Stimulated activated CD8-positive, alpha-beta memory T cell treated with anti-CD3 and anti-CD28 coated beads, Interleukin-2, amount 100 ng/mL, for 48 hours (primary cell): ENCODE measurements at regions not wholly inside any gene's neighbourhood (a gene's known extent, or its start where the extent isn't known, plus 50 kb on each side); places are given as distances from the start of the nearest gene placed in this dataset.

ENCODE experiments used
- DNase-seq, 2 donors: peaks; one replicate each; pipeline ENCODE4 v3.0.0-alpha.2; 2020; ENCODE audit warnings: low read depth in 2 of 2

DNA sequence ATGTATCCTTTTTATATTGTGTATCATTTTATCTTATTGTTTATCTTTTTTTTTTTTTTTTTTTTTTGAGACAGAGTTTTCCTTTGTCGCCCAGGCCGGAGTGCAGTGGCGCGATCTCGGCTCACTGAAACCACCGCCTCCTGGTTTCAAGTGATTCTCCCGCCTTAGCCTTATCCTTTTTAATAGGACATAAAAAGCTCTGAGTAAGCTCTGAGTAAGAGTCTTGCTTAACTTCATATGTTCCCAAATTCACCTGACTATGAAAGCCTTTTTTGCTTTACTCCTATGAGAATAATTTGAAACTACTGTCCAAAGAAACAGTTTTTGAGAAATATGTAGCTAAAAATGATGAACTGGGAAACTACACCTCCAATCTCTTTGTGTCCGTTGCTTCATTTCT is 525.5 kb downstream of the IRS1 start:
- DNase-seq = no peak

DNA sequence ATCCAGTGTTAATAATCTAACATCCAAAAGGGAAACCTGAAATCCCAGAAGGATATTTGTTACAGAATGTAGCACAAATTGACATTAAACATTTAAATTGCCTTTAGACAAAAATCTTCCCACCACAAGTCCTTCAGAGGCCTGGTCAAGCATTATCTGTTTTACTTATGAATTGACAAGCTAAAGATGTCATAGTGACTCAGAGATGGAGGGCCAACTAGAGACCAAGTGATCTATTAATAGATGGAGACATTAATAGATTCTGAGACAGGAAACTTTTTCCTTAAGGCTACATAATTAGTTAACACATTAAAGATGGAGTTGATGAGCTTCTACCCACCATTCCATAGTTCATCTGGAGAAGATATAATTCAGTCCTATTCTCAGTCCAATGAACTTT is 526.2 kb downstream of the IRS1 start:
- no peak for DNase-seq

DNA sequence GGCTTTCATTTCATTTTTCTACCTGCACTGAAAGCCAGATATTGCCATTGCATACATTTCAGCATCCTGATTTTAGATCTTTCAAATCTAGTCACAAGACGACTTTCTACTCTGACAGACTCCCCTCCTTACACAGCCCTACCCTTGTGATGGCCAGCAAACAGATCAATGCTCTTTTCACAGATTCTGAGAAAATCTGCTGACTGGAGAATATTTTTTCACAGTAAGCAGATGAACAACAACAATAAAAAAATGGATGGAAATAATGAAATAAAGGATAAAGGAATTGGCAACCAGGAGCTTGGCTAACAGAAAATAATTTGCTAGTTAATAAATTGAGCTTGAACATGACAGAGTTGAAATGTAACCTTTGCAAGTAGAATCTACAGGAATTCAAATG is 527.2 kb downstream of the IRS1 start:
- DNase-seq = no peak

DNA sequence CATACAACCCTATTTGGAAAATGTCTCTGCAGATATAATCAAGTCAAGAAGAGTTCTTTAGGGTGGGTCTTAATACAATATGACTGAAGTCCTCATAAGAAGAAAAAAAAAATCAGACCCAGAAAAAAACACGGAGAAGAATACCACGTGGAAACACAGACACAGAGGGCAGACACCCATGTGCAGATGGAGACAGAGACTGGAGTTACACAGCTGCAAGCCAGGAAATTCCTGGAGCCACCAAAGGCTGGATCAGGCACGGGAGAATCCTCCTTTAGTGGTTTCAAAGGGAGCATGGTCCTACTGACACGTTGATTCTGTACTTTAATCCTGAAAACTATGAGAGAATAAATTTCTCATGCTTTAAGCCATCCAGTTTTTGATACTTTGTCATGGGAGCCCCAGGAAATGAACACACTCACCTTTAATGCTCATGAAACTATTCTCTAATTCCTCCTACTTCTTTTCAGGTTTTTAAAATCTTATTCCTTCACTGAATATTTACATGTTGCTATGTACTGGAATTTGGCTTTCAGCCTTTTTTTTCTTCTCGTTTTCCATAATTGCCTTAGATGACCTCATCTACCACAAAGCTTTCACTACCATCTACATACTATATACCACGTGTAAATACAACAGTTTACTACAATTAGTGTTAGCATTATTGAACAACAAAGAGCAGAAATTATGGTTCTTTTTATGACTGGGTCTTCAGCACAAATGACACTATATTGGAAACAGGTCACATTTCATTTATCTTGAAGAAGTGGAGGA is 529.1 kb downstream of the IRS1 start:
- no peak for DNase-seq

DNA sequence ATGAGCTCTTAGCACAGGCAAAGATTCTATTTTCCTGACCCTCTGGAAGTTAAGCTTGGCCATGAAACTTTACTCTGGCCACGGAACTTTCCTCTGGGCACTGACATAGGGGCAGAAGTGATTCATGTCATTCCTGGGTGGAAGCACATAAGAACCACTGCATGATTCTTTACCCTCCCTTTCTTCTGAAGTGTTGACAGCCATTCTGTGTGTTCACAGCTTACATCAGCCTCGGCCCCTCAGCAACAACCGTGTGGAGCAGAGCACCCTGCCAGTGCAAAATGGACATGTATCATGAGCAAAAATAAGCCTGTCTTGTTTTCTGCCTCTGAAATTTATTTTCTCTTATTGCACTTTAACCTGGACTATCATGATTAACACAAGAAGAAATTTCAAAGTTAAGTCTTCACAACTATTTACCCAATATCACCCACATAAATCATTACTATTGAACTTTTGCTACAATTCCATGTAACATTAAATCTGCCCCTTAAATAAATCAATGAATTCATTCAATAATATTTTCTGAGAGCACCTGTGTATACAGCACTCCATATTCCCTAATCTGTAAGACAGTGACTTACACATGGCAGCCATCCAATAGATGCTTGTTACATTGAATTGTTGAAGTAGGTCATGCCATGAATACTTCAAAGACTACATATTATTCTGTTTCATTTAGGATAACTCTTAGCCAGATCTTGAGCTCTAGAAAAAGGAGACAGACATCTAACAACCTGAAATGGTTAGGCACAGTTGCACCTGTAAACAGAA is 531.9 kb downstream of the IRS1 start:
- no peak for DNase-seq

DNA sequence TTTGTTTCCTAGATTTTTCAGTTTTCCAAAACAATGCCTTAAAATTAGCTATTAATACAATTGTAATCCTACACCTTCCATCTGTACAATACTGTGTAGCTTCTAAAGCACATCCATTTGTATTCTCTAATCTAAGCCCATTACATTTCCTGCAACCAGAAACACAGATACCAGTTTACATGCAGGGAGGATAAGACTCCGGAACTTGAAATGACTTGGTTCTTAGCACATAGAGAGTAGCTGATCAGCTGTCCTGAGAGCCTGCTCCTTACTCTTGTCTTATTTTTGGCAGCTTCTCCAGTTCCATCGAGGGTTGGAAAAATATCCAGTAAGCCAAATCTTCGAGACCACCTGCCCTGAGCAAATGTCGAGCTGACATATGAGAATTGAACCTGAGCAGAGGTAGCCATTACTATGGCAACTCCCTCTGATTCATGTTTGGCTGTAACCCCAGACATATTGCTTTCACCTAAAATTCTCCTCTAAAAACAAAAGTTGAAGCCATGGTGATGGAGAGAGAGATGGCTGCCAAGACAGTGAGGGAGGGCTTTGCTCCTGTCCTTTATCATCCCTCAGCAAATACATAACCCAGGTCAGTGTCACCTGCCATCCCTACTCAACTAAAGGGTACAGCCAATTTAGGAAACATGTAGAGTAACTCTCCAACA is 542.8 kb downstream of the IRS1 start:
- DNase-seq = no peak

DNA sequence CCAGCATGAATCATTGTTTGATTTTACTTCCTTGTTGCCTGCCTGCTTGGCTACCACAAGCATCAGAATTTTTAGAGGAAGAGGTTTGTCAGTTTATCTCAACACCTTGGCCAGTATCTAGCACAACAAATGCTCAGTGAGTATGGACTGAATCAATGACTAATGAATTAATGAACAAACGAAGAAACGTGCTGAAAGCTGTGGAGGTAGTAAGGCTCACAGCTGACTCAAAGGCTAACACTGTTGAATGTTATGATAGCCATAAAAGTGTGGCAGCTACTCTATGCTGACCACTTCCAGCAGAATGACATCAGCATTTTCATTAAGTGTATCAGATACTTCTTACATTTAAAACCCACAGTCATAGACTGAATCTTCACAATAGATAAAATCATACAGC is 543.4 kb downstream of the IRS1 start:
- DNase-seq = no peak

DNA sequence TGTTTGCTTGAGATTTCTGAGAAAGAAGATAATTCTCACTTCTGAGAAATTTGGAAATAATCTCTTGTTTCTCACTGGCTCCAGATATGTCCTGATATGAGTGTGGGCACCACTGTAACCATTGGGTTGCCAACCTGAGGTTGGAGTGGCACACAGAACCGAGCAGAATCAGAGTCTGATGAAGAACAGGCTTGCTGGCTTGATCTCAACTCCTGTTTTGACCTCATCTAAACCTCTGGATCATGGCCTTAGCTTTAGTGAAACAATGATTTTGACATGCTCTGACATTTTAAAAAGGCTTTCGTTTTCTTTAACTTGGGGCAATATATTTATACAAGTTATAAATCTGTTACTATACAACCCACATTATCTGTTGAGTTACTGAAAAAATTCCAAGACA is 548.0 kb downstream of the IRS1 start:
- no peak for DNase-seq

DNA sequence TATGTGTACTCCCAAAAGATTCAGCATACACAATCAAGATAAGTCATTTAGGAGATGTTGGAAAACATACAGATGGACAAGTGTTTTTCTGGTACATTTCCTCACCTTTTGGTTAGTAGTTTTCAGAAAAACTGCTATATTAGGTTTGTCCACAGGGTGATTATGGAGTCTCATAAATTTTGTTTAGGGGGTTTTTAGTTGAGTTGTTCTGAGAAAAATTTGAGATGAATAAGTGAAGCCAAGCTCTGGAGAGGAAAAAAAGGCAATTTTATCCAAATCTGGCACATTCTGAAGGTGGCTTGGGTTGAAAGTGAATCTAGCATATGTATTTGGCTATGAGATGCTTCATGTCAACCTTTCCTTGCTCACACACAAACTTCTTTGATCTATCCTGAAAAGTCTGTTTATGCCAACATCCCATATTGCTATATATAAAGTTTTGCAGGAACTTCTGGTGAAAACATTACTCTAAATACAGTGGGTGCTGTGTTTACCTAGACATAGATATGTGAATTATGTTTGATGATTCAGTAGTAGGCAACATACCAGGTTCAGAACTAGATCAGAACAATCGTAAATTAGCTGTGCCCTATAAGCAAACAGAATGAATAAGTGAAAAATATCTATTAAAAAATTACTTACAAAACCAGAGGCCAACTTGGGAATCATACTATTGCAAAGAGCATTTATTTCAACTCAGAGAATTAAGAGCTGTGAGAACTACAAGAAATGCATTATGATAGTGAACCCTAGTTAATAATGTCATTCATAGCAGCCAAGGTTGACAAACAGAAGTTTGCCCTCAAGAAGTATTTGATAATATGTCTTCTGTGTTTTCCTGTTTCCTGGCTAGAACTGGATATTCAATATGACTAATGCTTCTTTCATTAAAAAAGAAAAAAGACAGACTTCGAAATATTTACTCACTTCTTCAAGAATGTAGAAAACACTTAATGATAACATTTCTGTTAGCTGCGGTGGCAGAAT is 552.0 kb downstream of the IRS1 start:
- DNase-seq = no peak

DNA sequence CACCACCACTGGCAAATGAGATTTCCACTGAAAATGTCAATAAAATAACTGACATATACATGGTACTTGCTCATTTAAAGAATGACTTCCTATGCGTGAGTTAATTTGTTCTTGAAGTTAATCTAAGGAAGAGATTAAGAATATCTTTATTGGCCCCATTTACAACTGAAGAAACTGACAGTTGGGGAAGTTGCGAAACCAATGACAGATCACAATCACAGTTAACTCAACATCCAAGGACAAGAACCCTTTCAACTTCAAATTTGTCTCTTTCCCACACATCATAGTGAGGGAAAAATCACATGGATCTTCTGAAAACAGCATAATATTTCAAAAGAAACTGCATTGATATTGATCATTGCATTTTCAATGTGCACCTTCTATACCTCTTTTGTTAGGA is 565.4 kb downstream of the IRS1 start:
- DNase-seq = no peak

DNA sequence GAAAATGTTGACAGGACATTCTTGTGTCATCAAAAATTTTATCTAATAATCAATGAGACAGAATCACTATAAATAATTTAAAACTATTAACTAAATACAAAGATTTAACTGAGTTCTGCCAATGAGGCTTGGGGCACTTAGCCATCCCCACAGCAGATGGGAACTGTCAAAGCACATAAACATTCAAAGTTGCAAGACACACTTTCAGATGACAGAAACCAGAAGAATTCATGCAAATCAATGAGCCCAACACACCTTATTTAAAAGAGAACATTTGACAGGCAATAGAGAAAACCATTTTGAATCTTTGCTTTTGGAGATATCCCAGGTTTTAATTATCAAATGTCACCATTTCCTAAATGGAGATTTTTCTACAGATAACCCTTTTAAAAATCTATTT is 566.2 kb downstream of the IRS1 start:
- no peak for DNase-seq

DNA sequence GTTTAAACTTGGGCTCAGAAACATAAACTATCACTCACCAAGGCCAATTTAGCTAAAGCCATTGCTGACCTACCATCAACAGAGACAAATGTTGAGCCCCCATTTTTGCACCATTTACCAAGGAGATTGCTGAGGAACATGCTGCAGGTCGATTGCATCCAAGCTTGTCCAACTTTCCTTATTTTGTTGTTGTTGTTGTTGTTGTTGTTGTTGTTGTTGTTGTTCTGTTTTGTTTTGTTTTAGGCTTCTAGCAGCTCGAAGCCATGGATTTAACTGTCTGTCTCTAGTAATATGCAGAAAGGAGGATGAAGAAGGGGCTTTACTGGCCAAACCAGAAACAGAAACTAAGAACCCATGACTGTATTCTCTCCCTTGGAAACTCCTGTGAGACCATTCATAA is 571.5 kb downstream of the IRS1 start:
- no peak for DNase-seq

DNA sequence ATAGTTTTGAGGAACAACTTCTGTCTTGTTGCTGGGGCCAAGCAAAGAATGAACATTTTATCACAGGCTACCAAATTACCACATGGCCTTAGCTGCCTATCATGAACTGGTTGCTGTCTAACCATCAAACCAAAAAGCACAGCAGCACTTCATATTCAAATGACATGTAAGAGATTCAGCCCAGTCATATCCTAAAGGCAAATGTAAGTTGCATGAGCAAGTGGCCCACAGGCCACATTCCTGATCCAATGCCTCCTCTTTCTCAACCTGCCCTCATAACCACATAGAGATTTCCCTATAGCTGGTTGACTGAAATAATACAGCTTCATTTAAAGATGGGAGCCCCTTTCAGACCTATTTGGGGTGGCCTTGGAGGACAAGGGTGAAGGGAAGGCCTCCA is 572.3 kb downstream of the IRS1 start:
- no peak for DNase-seq

DNA sequence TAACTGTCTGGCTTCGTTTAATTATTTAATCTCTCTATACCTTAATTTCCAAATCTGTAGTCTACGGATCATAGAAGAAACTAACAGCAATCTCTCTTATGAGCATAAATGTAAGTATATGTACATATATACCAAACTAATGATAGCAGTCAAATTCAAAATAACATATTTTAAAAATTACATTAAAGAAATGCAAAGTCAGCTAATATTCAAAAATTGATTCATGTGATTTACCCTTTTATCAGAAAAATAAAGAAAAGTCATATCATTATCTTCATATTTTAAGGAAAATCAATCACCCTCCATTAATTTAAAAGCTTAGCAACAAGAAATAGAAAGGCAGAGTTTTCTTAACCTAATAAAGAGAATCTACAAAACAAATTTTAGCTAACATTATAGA is 575.9 kb downstream of the IRS1 start:
- DNase-seq = no peak

DNA sequence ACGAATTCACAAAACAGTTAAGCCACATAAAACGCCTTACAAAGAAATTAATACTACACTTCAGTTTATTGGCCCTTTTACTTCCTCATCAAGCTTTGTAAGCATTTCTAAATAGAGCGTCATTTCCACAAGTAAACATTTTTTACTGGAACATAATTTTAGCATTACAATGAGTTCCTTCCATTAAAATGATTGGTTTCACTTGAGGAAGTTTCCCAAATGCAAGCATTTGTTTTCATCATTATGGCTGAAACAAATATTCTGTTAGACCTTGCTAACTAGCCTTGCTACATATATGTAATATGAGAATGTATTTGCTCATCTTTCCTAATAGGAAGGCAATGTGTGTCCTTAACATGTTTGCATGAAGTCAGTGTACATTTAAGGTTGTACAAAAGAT is 579.1 kb downstream of the IRS1 start:
- no peak for DNase-seq

DNA sequence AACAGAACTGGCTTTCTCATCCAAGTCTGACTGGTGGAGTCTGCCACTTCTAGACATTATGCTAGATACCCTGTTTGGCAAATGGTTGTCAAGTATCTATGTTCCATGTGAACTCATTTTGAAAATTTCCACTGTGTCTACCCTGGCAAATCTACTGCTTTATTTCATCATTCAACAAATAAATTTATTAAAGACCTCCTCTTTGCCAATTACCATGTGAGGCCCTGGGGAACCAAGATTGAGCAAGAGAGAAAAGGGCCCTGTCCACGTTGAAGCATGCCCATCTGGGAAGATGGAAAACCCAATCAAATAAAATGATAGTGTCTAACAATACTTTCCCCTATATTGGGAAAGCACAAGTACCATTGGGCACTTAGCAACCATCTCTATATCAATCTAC is 582.4 kb downstream of the IRS1 start:
- no peak for DNase-seq

DNA sequence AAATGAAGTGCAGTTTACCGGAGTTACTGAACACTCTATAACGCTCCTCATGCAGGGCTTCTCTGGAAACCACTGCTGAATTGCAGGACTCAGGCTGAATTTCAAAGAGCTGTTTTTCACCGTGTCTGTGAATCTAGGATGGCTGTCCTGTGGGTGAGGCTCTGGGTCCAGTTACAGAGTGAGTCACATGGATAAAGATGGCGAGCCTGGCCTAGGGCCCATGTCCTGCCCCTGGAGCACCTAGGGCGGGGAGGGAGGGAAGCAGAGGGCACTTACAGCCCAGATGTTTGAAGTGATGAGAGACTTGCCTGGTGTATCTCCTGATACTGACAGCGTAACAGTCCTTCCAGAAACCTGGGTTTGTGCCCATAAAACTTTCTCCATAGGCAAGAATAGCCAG is 583.0 kb downstream of the IRS1 start:
- DNase-seq = no peak

DNA sequence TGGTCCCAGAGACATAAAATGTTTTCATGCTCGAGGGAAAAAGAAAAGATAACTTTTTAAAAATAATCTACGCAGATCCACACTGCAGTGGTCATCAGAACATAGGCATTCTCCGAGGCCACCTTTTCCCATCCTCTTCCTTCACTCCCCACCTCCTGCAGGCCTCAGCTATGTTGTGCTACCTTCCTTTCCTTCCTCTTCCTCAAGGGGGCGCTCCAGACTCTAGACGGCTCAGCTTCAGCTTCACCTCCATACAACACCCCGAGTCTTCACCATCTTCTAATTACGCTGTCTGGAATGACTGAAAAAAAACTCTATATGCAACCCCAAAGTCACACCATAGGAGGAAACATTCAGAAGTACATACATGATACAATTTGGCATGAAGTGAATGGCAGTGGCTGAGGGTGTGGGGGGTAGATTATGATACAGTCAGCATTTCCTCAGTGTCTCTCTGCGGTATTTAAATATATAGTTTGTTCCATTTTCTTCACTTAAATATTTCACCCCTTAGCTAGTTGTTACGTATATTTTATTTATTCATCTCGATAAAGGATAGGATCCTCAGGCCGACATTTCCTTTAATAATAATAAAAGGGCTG is 583.6 kb downstream of the IRS1 start:
- peak; percentile 13 to 23 for DNase-seq

DNA sequence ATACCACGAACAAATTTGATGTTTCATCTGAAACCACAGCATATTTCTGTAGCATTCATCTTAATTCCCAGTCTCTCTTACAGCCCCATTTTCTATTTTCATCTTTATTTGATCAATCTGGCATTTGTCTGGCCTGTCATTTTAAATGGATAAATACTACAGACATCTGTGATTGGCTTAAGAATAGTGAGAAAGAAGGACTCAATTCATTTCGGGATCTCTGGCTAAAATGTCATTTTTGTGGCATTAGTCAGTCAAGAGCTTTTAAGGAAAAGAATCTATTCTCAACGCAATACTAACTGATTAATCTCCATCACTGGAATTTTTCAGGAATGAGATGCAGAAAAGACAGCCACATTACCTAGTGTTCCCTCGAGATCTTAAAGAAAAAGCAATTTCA is 585.9 kb downstream of the IRS1 start:
- no peak for DNase-seq

DNA sequence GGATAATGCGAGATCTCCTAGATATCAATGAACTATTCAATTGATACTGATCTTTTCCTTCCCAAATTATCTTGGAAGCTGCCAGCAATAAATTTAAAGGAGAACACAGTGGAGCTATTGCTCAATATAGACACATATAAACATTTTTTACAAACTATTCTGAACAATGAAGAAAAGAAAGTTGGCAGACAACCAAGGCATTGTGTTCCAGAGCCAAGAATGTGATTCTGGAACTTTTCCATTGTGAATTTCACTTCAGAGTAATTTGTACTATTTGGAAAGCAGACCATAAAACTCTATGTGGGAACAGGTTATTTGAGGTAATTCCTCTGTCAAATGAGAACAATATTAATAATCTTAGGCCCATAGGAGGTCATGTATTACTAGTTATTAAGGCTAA is 588.2 kb downstream of the IRS1 start:
- no peak for DNase-seq

DNA sequence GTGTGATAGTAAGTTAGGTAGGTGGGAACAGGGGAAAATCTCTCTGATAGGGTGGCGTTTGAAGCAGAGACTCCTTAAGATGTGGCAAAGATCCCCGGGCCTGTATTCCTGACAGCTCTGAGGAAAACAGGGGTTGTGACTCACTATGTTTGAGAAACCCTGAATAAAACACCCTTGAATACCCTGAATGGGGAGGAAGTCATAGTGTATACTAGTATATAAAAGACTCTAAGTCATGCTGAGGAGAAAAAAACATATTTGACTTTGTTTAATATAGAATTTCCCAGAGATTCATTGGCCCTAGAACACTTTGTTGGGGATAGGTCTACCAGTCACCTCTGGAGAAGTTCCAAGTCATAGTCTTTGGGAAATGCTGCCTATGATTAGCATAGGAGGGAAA is 590.9 kb downstream of the IRS1 start:
- DNase-seq = no peak
